ENCODE measurements at regions not wholly inside any gene's neighbourhood (a gene's known extent, or its start where the extent isn't known, plus 50 kb on each side); places are given as distances from the start of the nearest gene placed in this dataset.

GRCh38 chr10:3442451-3442990 lies 269.9 kb upstream of the PITRM1 start:
- no peak for TF ChIP-seq CTCF (IDR thresholded peaks at IDR 0.05)
- no peak for TF ChIP-seq POLR2A (IDR thresholded peaks at IDR 0.05)
